ENCODE measurements at regions not wholly inside any gene's neighbourhood (a gene's known extent, or its start where the extent isn't known, plus 50 kb on each side); places are given as distances from the start of the nearest gene placed in this dataset.
"Not testable (repeated sequence)": the region's sequence is repeated elsewhere in the genome, so short reads cannot be mapped to it uniquely, and the experiment has no call there.

GRCh38 chr18:67840379-67840778 lies 323.9 kb upstream of the DSEL start:
- DNase-seq = no peak

DNA sequence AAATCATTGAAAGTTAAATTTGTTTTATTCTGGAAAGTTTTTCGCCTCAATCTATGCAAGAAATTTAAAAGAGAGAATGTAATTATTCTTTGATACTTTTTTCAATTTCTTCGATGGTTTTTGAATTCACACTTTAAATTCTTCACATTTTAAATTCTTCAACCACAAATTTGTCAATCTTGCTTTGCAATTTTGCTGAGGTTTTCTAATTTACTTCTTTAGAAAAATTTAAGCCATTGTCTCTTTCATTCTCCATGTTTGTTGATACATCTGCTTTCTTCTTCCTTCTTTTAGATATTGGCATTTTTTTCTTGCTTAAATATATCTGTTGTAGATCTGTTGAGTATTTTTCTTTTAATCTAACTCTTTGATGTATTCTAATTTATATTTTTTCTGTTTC lies 301.9 kb upstream of the DSEL start:
- DNase-seq = no peak

DNA sequence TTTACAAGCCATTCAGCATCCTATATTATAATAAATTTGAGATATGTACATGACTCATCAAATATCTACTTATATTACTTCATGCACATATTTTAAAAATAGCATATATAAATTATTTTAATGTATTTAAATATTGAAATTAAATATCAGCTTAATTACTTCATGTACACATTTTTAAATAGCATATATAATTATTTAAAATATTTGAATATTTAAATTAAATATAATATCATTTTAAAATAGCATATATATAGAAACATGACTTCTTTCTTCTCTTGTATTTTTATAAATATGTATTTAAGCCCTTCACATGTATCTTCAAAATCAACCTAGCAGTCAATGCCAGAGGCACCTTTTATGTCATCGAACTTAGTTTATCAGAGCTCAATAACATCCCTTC lies 298.8 kb upstream of the DSEL start:
- no peak for DNase-seq

GRCh38 chr18:67813380-67814028 lies 297.0 kb upstream of the DSEL start:
- no peak for DNase-seq

DNA sequence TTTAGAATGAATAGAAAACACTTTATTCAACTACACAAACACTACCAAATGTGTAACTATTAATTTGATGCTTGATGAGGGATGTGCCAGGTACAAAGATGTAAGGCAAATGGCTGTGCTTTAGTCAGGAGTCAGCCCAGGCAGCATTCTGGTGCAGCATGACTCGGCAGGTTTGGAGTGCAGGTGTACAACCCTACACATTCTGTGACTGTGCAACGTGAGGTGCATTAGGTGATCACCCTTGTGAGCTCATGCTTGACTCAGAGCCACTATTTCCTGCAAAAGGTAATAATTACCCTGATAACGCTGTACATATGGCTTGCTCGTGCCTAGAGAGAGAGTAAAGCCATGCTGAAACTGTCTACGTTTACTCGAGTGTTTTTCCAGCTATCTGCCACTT lies 288.7 kb upstream of the DSEL start:
- no peak for DNase-seq

GRCh38 chr18:67794521-67794920 lies 278.0 kb upstream of the DSEL start:
- no peak for DNase-seq

DNA sequence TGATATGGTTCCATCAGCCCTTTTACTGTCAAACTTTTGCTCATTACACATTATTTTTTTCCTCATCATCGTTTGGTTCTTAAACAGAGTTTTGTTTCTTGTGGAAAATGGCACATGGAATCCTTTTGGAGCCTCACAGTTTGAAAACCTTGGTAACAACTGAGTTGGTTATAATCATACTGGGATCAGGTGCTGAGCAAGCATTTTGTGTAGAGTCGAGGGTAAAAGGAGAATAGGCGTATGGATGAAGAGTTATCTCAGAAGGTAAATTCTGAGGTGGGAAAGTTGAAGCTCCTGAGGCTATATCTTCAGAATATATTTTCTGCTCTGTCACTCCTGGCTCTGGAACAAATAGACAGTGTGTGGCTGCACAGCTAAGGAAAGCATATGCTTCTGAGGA lies 274.0 kb upstream of the DSEL start:
- DNase-seq = no peak

GRCh38 chr18:67789165-67789545 lies 272.6 kb upstream of the DSEL start:
- no peak for DNase-seq

DNA sequence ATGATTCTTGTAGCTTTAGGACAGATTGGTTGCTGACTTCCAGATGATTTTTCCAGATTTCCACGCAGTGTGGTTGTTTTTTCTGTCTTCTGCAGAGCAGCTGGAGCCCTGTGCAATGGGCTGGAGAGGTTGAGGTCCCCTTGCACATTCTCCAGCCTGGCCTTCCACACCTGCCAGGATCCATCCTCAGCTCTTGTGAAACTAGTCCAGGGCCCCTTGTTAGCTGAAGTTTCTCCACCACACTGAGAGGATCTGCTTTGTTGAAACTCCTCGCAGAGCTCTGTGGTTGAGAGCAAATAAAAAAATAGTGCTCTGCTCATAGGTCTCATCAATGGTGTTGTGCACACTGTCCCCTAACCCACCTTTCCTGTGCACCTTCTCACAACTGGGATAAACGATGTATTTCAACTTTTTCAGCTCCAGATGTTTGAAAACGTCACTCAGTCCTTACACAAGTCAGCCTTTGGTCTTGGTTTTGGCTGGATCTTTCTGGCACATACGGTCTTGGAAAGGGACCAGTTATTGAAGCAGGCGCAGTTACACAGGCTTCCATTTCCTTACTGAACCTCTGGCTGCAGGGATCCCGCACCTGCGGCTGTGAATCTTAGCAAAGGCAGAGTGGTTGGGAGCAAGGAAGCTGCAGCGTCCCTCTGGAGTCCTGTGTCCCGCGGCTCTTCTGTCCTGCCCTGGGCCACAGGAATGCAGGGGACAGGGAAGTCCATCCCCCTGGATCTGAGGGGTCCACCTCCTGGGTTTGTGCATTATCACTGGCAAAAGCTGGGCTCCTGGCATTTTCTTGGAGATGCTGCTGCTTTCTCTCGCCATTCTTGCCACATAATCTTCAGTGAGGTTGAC lies 272.0 kb upstream of the DSEL start:
- DNase-seq = no peak

DNA sequence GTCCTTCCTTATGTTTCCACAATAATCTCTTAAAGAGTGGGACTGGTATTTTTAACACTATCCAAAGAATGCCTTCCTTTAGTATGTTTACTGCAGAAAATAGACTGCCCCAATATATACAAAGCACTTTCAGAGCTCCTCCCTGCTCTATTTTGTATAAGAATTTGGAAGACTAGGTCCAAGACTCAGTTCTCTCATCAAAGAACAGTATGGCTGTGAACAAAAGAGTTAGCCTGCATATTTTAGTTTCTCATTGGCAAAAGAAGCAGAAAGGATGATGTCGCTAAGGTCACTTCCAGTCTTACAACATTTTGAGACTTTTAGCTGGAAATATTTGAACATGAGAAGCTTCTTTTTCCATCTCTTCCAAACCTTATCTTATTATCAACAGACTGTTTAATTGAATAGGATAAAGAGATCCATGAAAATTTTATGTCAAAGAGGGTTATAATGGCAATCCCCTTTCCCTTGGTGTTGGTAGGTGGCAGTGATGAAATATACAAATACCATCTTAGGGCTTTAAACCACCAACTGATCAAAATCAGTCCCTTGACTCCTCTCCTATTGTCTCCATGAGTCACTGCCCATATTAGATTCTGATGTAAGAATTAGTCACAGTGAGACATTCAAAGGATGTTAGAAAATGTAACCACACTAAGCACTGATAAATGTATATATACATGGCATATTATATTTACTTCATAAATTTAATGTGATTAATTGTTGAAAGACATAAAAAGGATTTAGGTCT lies 266.9 kb upstream of the DSEL start:
- no peak for DNase-seq

GRCh38 chr18:67778016-67778415 lies 261.5 kb upstream of the DSEL start:
- peak; percentile 46 for DNase-seq

- peak; percentile 96 for DNase-seq
Measured at GRCh38 chr18:67776929-67777328, 260.4 kb upstream of the DSEL start.

DNA sequence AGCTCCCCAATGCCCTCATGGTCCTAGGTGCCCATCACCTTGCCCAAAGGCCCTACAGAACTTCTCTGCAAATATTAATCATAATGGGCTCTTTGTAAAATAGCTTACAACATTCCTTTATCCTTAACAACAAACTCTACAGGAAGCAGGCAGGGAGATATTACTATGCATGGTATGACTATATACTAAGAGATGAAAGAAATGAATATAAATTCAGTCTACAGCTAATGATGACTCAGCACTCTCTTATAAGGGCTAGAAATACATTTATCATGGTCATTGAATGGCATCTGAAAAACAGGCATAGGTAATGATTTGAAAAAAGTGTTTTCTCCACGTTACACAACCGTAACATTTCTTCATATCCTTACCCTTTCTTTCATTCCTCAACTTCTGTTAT lies 254.8 kb upstream of the DSEL start:
- no peak for DNase-seq

DNA sequence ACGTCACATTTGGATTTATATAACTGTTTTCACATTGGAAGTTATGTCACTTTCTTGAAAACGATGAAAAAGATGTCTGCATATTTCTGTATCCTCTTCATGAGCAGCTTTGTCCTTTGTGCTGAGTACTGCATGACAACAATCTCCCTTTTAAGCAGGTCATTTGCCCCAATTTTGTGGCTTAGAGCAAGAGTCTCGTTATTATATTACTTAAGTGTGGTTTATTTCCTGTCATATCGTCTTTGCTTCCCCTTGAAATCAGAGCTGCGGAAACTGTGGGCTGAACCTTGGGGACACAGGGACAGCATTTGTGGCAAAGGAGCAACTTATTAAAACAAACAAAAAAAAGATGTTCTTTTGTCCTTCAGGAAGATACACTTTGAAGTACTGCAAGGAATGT lies 254.0 kb upstream of the DSEL start:
- DNase-seq = no peak

DNA sequence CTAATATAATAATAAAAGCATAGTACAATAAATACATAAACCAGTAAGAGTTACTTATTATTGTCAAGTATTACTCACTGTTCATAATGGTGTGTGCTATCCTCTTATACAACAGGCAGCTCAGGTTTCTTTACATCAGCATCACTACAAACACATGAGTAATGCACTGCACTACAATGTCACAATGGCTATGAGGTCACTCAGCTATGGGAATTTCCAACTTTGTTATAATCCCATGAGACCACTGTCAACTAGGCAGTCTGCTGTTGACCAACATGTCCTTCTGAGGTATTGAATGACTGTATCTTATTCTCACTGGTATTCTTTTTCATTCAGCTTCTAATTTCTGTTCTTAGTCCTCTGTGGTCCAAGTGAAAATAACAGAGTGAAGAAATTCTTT lies 250.4 kb upstream of the DSEL start:
- DNase-seq = no peak

DNA sequence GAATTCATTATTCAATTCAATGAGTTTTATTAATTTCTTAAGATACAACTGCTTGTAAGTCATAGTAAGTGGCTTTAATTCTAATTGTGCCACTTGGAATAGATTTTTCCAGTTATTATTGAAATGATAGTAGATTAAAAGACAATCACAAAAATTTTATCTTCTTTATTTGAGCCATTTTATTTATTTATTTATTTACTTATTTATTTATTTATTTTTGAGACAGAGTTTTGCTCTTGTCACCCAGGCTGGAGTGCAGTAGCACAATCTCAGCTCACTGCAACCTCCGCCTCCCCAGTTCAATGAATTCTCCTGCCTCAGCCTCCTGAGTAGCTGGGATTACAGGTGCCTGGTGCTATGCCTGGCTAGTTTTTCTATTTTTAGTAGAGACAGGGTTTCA lies 235.7 kb upstream of the DSEL start:
- not testable (repeated sequence) for DNase-seq

DNA sequence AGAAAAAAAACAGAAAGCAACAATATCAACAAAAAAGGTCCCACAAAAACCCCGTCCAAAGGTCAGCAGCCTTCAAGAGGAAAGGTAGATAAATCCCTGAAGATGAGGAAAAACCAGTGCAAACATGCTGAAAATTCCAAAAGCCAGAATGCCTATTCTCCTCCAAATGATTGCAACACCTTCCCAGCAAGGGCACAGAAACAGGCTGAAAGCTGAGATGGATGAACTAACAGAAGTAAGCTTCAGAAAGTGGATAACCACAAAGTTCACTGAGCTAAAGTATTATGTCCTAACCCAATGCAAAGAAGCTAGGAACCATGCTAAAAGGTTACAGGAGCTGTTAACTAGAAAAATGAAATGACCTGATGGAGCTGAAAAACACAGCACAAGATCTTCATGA lies 226.4 kb upstream of the DSEL start:
- no peak for DNase-seq

GRCh38 chr18:67742525-67742924 lies 226.0 kb upstream of the DSEL start:
- DNase-seq = no peak

GRCh38 chr18:67735506-67735905 lies 219.0 kb upstream of the DSEL start:
- DNase-seq = no peak

DNA sequence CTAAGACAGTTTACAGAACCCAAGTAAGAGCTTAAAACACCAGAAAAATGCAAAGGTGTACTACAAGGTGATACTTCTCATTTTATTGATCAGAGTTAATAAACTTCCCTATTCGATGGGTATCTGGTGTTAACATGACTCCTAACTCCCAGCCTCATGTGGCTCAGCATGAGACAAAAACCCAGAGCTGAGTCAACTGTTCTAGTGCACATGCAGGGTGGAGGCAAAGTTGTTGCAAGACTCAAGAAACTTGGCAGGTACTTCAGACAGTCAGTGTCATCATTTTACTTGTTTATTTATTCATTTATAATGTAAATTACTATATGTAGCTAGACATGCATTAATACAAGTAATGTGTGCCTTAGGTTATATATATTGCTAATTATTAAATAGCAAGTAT lies 216.6 kb upstream of the DSEL start:
- no peak for DNase-seq

- no peak for DNase-seq
Measured at GRCh38 chr18:67731851-67732250, 215.3 kb upstream of the DSEL start.

DNA sequence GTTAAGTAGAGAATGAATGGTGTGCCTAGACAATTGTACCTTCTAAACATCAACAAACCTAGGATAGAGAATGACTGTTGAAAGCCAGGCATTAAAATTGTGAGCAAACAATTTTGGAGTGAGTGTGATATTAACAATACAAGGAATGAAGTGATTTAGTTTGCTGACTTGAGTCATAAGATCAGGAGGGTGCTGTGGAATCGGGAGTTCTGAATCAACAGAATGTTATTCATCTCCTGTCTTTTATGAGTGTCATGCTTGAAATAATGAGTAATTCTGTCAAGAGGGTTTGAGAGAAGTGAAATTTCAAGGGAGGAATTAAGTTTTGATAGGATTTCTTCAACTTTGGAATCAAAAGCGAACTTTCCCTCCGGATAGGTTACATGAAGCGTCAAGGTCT lies 214.4 kb upstream of the DSEL start:
- no peak for DNase-seq

DNA sequence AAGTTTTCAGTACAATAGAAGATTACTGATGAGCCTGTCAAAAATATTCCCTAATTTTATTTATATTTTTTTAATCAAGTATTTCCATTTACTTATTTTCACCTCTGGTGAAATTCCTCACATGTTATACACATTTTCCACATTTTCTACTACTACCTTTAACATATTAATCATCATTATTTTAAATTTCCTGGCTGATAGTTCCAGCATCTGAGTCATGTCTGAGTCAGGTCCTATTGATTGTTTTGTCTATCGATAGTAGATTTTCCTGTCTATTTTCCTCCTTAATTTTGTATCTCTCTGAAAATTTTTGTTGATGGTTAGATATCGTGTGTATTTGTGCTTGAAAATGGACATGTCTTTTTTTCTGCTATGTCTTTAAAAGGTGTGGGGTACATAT lies 211.8 kb upstream of the DSEL start:
- DNase-seq = no peak

GRCh38 chr18:67726882-67727281 lies 210.4 kb upstream of the DSEL start:
- DNase-seq = no peak
